AG10803 (cell line): ENCODE measurements at regions not wholly inside any gene's neighbourhood (a gene's known extent, or its start where the extent isn't known, plus 50 kb on each side); places are given as distances from the start of the nearest gene placed in this dataset.

ENCODE experiments used
- DNase-seq: peaks from one replicate; pipeline ENCODE4 v3.0.0; 2010; ENCODE audit warnings: low read depth
- H3K4me3 ChIP-seq: 2 replicates; pipeline ENCODE4 v1.5.1; 2011; ENCODE audit warnings: mild to moderate bottlenecking, low read length, control low read depth
- CTCF ChIP-seq: conservative IDR thresholded peaks from 2 replicates; pipeline ENCODE4 v1.5.1; 2011; ENCODE audit warnings: mild to moderate bottlenecking, low read length, control low read depth, inconsistent platforms

- no peak for TF ChIP-seq CTCF
- DNase-seq: no peak
- no peak overlapping the region for H3K4me3 ChIP-seq
Measured at GRCh38 chr17:63153488-63153887, 187.5 kb downstream of the TANC2 start.

- H3K4me3 ChIP-seq: no peak overlapping the region
- TF ChIP-seq CTCF: no peak
- DNase-seq: no peak
Measured at GRCh38 chr17:63154586-63155244, 188.7 kb downstream of the TANC2 start.

DNA sequence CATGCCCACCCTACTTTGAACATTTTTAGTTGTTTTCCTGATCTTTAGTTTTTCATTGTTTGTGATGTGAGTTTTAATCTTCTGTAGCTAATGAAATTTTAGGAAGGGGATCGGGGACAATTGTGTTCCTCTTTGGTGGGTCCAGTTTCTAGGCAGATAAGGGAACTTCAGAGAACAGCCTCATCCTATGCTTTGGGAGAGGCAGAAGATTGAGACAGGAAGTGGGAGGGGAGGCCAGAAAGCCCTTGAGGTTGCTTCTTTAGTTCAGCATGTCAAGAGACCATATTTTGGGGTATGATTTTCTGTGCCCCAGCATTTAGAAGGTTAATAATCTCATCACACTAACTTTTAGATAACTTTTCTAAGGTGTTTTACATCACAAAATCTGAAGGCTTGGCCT lies 191.0 kb downstream of the TANC2 start:
- H3K4me3 ChIP-seq: no peak overlapping the region
- no peak for DNase-seq
- no peak for TF ChIP-seq CTCF

DNA sequence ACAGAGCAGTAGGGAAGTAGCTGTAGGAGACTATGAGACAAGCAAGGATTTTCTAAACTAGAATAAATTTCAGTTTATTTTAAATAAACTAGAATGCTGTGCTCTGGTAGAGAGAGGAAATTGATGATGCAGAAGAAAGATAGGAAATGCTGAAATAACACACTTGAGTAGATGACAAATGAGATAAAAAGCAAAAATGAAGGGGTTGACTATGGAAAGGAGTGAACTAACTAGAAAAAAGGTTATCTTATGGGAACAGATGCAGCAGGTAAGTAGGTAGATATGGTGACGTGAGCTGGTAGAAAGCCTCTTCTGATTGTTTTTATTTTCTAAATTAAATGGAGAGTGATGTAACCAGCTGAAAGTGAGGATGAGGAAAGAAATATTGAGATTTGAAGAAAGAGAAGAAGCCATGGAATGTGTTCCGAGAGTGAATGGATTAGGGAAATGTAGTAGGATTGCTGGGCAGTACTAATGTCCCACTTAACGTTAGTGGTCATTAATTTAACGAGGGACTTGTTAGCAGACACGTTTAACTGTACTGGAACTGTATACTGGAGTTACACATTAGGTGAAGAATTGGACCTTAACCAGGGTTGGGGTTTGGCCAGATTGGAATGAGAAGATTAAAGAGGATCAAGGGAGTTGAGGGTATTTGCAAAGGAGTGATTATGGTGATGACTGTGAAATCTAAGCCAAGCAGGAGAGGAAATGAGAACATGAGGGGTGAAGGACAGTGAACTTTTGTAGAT lies 196.5 kb downstream of the TANC2 start:
- no peak for TF ChIP-seq CTCF
- DNase-seq: no peak

GRCh38 chr17:63163158-63163520 lies 197.1 kb downstream of the TANC2 start:
- no peak for DNase-seq
- H3K4me3 ChIP-seq: no peak overlapping the region
- no peak for TF ChIP-seq CTCF

More for the DNA sequence above, 196.5 kb downstream of the TANC2 start:
- H3K4me3 ChIP-seq: no peak overlapping the region

DNA sequence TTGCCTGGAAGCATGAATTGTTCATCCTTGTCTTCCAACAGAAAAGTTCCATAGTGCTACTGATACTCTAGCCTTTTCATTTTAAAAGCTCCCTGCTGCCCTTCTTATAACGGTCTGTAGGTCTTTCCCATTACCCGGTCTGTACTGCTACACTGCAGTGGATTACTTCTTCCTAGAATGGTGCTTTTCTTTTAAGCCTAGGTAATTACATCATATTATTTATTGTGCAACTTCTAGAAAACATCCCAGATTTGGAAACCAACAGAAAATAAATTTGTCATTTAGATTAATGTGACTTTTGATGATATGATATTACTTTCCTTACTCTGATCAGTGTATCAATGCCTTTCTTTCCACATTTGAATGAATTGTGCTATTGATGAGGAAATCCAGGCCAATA lies 199.4 kb downstream of the TANC2 start:
- no peak overlapping the region for H3K4me3 ChIP-seq
- no peak for DNase-seq
- no peak for TF ChIP-seq CTCF

DNA sequence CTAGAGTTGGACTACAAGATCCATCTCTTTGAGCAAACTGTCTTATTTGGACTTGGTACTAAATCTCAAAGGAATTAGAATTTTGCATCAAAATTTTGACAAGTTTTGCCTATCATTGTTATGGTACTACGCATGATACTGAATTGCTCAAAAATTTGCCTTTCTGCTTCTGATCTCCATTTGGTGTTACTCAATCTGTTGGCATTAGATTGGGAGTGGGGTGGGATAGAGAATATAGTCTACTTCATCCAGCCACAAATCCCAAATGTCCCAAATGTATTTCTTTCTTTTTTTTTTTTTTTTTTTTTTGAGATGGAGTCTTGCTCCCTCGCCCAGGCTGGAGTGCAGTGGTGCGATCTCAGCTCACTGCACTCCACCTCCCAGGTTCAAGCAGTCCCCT lies 204.8 kb downstream of the TANC2 start:
- TF ChIP-seq CTCF: no peak
- no peak overlapping the region for H3K4me3 ChIP-seq

More for the DNA sequence above, 204.8 kb downstream of the TANC2 start:
- no peak for DNase-seq
